ENCODE measurements at regions not wholly inside any gene's neighbourhood (a gene's known extent, or its start where the extent isn't known, plus 50 kb on each side); places are given as distances from the start of the nearest gene placed in this dataset.
"Not testable (repeated sequence)": the region's sequence is repeated elsewhere in the genome, so short reads cannot be mapped to it uniquely, and the experiment has no call there.

- DNase-seq (ENCODE audit: extremely low spot score); CTCF ChIA-PET; POLR2A ChIA-PET: not testable (repeated sequence)
These were observed 70.8 kb downstream of the TBC1D26 start for GRCh38 chr17:15802917-15803316.

GRCh38 chr17:15806825-15807224 lies 74.7 kb downstream of the TBC1D26 start:
- DNase-seq (ENCODE audit: extremely low spot score); CTCF ChIA-PET; POLR2A ChIA-PET: not testable (repeated sequence)

- DNase-seq (ENCODE audit: extremely low spot score); CTCF ChIA-PET; POLR2A ChIA-PET: not testable (repeated sequence)
These were observed 81.3 kb downstream of the TBC1D26 start for GRCh38 chr17:15813388-15813787.

GRCh38 chr17:15814003-15814402 lies 81.9 kb downstream of the TBC1D26 start:
- CTCF ChIA-PET; DNase-seq (ENCODE audit: extremely low spot score); POLR2A ChIA-PET: not testable (repeated sequence)

GRCh38 chr17:15817861-15818260 lies 85.8 kb downstream of the TBC1D26 start:
- POLR2A ChIA-PET; CTCF ChIA-PET; DNase-seq (ENCODE audit: extremely low spot score): not testable (repeated sequence)

GRCh38 chr17:15822280-15822679 lies 90.2 kb downstream of the TBC1D26 start:
- POLR2A ChIA-PET, CTCF ChIA-PET: not testable (repeated sequence)

GRCh38 chr17:15828727-15829314 lies 96.7 kb downstream of the TBC1D26 start:
- DNase-seq (ENCODE audit: extremely low spot score), result peak; percentile 18
- ChIA-PET CTCF (interaction anchor here (0.6 to 1.8 kb wide), 3 partner anchors 121 to 170 kb away, joined by 3 to 8 read pairs (median 3); partner anchors contain the start of genes TTC19 and ZSWIM7), POLR2A (interaction anchor here (1.4 to 2.6 kb wide), 2 partner anchors 118 to 170 kb away, joined by 3 to 14 read pairs; partner anchors contain the start of genes TTC19 and ZSWIM7)

More at GRCh38 chr17:15822280-15822679, 90.2 kb downstream of the TBC1D26 start:
- DNase-seq (ENCODE audit: extremely low spot score), result not testable (repeated sequence)

- CTCF ChIA-PET; DNase-seq (ENCODE audit: extremely low spot score): not testable (repeated sequence)
- POLR2A ChIA-PET, result interaction anchor here (2.6 kb wide), 1 partner anchor 169 kb away, joined by 14 read pairs; the partner anchor contains the start of genes TTC19 and ZSWIM7
These were observed 98.1 kb downstream of the TBC1D26 start for GRCh38 chr17:15830221-15830620.

- CTCF ChIA-PET; DNase-seq (ENCODE audit: extremely low spot score); POLR2A ChIA-PET: not testable (repeated sequence)
These were observed 99.1 kb downstream of the TBC1D26 start for GRCh38 chr17:15831182-15831581.

GRCh38 chr17:15832921-15833480 lies 100.9 kb downstream of the TBC1D26 start:
- DNase-seq (ENCODE audit: extremely low spot score); CTCF ChIA-PET; POLR2A ChIA-PET: not testable (repeated sequence)

GRCh38 chr17:15833890-15834289 lies 101.8 kb downstream of the TBC1D26 start:
- POLR2A ChIA-PET; CTCF ChIA-PET; DNase-seq (ENCODE audit: extremely low spot score): not testable (repeated sequence)

GRCh38 chr17:15835481-15835880 lies 103.4 kb downstream of the TBC1D26 start:
- DNase-seq (ENCODE audit: extremely low spot score); POLR2A ChIA-PET; CTCF ChIA-PET: not testable (repeated sequence)

- POLR2A ChIA-PET; DNase-seq (ENCODE audit: extremely low spot score): not testable (repeated sequence)
- CTCF ChIA-PET, result interaction anchor here (1.2 kb wide), 1 partner anchor 45 kb away, joined by 3 read pairs; no protein-coding TSS in a partner anchor
These were observed 104.3 kb downstream of the TBC1D26 start for GRCh38 chr17:15836249-15836982.

- DNase-seq (ENCODE audit: extremely low spot score); POLR2A ChIA-PET: not testable (repeated sequence)
- CTCF ChIA-PET, result interaction anchor here (1.2 kb wide), 1 partner anchor 44 kb away, joined by 3 read pairs; no protein-coding TSS in a partner anchor
These were observed 104.9 kb downstream of the TBC1D26 start for GRCh38 chr17:15836991-15837390.

- POLR2A ChIA-PET, result interaction anchor here (0.6 kb wide), 1 partner anchor 97 kb away, joined by 3 read pairs; the partner anchor contains the start of gene ADORA2B
- CTCF ChIA-PET, result not testable (repeated sequence)
These were observed 97.3 kb upstream of the ADORA2B start for GRCh38 chr17:15847447-15848229.

GRCh38 chr17:15849054-15849453 lies 95.9 kb upstream of the ADORA2B start:
- peak; percentile 6 for DNase-seq (ENCODE audit: extremely low spot score)
- POLR2A ChIA-PET, CTCF ChIA-PET: not testable (repeated sequence)

More at GRCh38 chr17:15847447-15848229, 97.3 kb upstream of the ADORA2B start:
- not testable (repeated sequence) for DNase-seq (ENCODE audit: extremely low spot score)

GRCh38 chr17:15850071-15850470 lies 94.9 kb upstream of the ADORA2B start:
- DNase-seq (ENCODE audit: extremely low spot score); POLR2A ChIA-PET; CTCF ChIA-PET: not testable (repeated sequence)

- POLR2A ChIA-PET; CTCF ChIA-PET; DNase-seq (ENCODE audit: extremely low spot score): not testable (repeated sequence)
These were observed 94.2 kb upstream of the ADORA2B start for GRCh38 chr17:15850687-15851086.

All from HEK293T (cell line).